CD4-positive, alpha-beta T cell treated with Interleukin-1 beta for 1 hour (primary cell): ENCODE measurements at regions not wholly inside any gene's neighbourhood (a gene's known extent, or its start where the extent isn't known, plus 50 kb on each side); places are given as distances from the start of the nearest gene placed in this dataset.
"Not testable (repeated sequence)": the region's sequence is repeated elsewhere in the genome, so short reads cannot be mapped to it uniquely, and the experiment has no call there.

Experiments used
- DNase-seq, 2 donors: peaks; one replicate each; pipeline ENCODE4 v3.0.0-alpha.2; 2020 to 2022

GRCh38 chr21:18553786-18554185, 150.2 kb upstream of the TMPRSS15 start:
- no peak for DNase-seq

GRCh38 chr21:18567770-18568169, 164.2 kb upstream of the TMPRSS15 start:
- not testable (repeated sequence) for DNase-seq

- no peak for DNase-seq
These were observed 184.5 kb upstream of the TMPRSS15 start for GRCh38 chr21:18588001-18588662.

- DNase-seq: no peak
These were observed 197.6 kb upstream of the TMPRSS15 start for GRCh38 chr21:18601146-18601545.

- no peak for DNase-seq
These were observed 199.1 kb upstream of the TMPRSS15 start for GRCh38 chr21:18602711-18603110.

GRCh38 chr21:18603261-18603660, 199.7 kb upstream of the TMPRSS15 start:
- no peak for DNase-seq

- DNase-seq: no peak
These were observed 200.4 kb upstream of the TMPRSS15 start for GRCh38 chr21:18603980-18604379.

- no peak for DNase-seq
These were observed 204.6 kb upstream of the TMPRSS15 start for GRCh38 chr21:18608226-18608625.

- no peak for DNase-seq
These were observed 210.7 kb upstream of the TMPRSS15 start for GRCh38 chr21:18614303-18614702.

- DNase-seq: no peak
These were observed 213.7 kb upstream of the TMPRSS15 start for GRCh38 chr21:18617291-18617690.

GRCh38 chr21:18620436-18620835, 216.9 kb upstream of the TMPRSS15 start:
- DNase-seq: no peak

GRCh38 chr21:18622383-18622782, 218.8 kb upstream of the TMPRSS15 start:
- DNase-seq: no peak

- no peak for DNase-seq
These were observed 226.9 kb upstream of the TMPRSS15 start for GRCh38 chr21:18630446-18630845.

- no peak for DNase-seq
These were observed 233.3 kb upstream of the TMPRSS15 start for GRCh38 chr21:18636897-18637296.

GRCh38 chr21:18646116-18646515, 242.5 kb upstream of the TMPRSS15 start:
- DNase-seq: no peak

GRCh38 chr21:18655931-18656330, 252.3 kb upstream of the TMPRSS15 start:
- no peak for DNase-seq

- DNase-seq: no peak
These were observed 258.3 kb upstream of the TMPRSS15 start for GRCh38 chr21:18661842-18662241.

GRCh38 chr21:18663663-18664062, 260.1 kb upstream of the TMPRSS15 start:
- no peak for DNase-seq

- no peak for DNase-seq
These were observed 263.1 kb upstream of the TMPRSS15 start for GRCh38 chr21:18666725-18667124.

GRCh38 chr21:18673789-18674188, 270.2 kb upstream of the TMPRSS15 start:
- no peak for DNase-seq

- DNase-seq: no peak
These were observed 274.0 kb upstream of the TMPRSS15 start for GRCh38 chr21:18677632-18678031.

- no peak for DNase-seq
These were observed 302.4 kb upstream of the TMPRSS15 start for GRCh38 chr21:18705971-18706370.

- DNase-seq: no peak
These were observed 308.1 kb upstream of the TMPRSS15 start for GRCh38 chr21:18711662-18712061.

GRCh38 chr21:18715606-18716005, 312.0 kb upstream of the TMPRSS15 start:
- no peak for DNase-seq

GRCh38 chr21:18716578-18717138, 313.1 kb upstream of the TMPRSS15 start:
- DNase-seq: no peak
